NB4 (cell line): ENCODE measurements at regions not wholly inside any gene's neighbourhood (a gene's known extent, or its start where the extent isn't known, plus 50 kb on each side); places are given as distances from the start of the nearest gene placed in this dataset.

Source experiments
- TF ChIP-seq, protein P1 (sequence below): IDR thresholded peaks from one replicate; pipeline ENCODE4 v1.5.1; 2012; ENCODE audit warnings: low read depth, low read length
- TF ChIP-seq, protein P2 (sequence below): IDR thresholded peaks from 2 replicates; pipeline ENCODE4 v1.6.1; 2011; ENCODE audit warnings: low read depth, low read length

DNA sequence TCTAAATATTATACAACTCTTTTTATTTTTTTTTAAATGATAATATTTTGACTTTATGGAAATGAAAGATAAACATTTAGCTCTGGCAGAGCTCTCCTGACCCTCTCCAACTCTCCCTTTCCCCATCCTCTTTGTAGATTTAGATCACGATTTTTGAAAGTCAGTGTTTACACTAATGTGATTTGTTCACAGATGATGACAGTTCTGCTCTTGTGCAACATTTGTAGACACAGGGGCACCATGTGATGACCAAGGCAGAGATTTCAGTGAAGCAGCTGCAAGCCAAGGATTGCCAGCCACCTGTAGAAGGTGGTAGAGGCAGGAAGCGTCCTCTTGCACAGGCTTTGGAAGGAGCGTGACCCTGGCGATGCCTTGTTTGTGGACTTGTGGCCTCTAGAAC is 483.2 kb downstream of the QKI start:
- TF ChIP-seq, protein P1, sequence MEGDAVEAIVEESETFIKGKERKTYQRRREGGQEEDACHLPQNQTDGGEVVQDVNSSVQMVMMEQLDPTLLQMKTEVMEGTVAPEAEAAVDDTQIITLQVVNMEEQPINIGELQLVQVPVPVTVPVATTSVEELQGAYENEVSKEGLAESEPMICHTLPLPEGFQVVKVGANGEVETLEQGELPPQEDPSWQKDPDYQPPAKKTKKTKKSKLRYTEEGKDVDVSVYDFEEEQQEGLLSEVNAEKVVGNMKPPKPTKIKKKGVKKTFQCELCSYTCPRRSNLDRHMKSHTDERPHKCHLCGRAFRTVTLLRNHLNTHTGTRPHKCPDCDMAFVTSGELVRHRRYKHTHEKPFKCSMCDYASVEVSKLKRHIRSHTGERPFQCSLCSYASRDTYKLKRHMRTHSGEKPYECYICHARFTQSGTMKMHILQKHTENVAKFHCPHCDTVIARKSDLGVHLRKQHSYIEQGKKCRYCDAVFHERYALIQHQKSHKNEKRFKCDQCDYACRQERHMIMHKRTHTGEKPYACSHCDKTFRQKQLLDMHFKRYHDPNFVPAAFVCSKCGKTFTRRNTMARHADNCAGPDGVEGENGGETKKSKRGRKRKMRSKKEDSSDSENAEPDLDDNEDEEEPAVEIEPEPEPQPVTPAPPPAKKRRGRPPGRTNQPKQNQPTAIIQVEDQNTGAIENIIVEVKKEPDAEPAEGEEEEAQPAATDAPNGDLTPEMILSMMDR = no peak
- TF ChIP-seq, protein P2, sequence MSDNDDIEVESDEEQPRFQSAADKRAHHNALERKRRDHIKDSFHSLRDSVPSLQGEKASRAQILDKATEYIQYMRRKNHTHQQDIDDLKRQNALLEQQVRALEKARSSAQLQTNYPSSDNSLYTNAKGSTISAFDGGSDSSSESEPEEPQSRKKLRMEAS = no peak
